ENCODE measurements at regions not wholly inside any gene's neighbourhood (a gene's known extent, or its start where the extent isn't known, plus 50 kb on each side); places are given as distances from the start of the nearest gene placed in this dataset.
A peak's percentile ranks its signal among the peaks of the same experiment; 100 is the strongest.

- peak; percentile 41; the same call in 1 of the 2 replicates for TF ChIP-seq ZNF423 (tag by site-specific recombination; IDR thresholded peaks at IDR 0.05)
- TF ChIP-seq ZNF169 (tag by site-specific recombination; IDR thresholded peaks at IDR 0.05), result no peak
- no peak for TF ChIP-seq ZNF148 (tag by site-specific recombination; IDR thresholded peaks at IDR 0.05; ENCODE audit: borderline replicate concordance)
- TF ChIP-seq ZNF202 (tag by site-specific recombination; IDR thresholded peaks at IDR 0.05; ENCODE audit: borderline replicate concordance), result no peak
- TF ChIP-seq ZIC2 (tag by site-specific recombination; IDR thresholded peaks at IDR 0.05), result peak; percentile 96
- TF ChIP-seq ZBTB26 (tag by site-specific recombination; optimal IDR thresholded peaks at IDR 0.05), result no peak
- peak; percentile 43; the same call in 1 of the 2 replicates for TF ChIP-seq OSR2 (tag by site-specific recombination; IDR thresholded peaks at IDR 0.05)
- TF ChIP-seq ZNF398 (tag by site-specific recombination; IDR thresholded peaks at IDR 0.05), result peak; percentile 66
- no peak for TF ChIP-seq ZNF121 (tag by site-specific recombination; IDR thresholded peaks at IDR 0.05)
- no peak for TF ChIP-seq ZNF211 (tag by site-specific recombination; IDR thresholded peaks at IDR 0.05; ENCODE audit: low read depth)
- TF ChIP-seq PRDM6 (tag by site-specific recombination; IDR thresholded peaks at IDR 0.05), result peak; percentile 92
- TF ChIP-seq ZNF677 (tag by site-specific recombination; IDR thresholded peaks at IDR 0.05), result no peak
- no peak for TF ChIP-seq BCL11A (tag by site-specific recombination; IDR thresholded peaks at IDR 0.05; ENCODE audit: low read depth)
- 0 out of 2 replicates have a peak, but pooled peaks have one; percentile 17 for TF ChIP-seq ZEB2 (tag by site-specific recombination; IDR thresholded peaks at IDR 0.05)
- TF ChIP-seq ZXDB (tag by site-specific recombination; IDR thresholded peaks at IDR 0.05), result 0 out of 2 replicates have a peak, but pooled peaks have one; percentile 23
- peak; percentile 55 for TF ChIP-seq ZFHX2 (tag by site-specific recombination; conservative IDR thresholded peaks at IDR 0.05)
- TF ChIP-seq ZNF133 (tag by site-specific recombination; IDR thresholded peaks at IDR 0.05), result no peak
- no peak for TF ChIP-seq ZNF175 (tag by site-specific recombination; IDR thresholded peaks at IDR 0.05)
- TF ChIP-seq ZBTB48 (tag by site-specific recombination; IDR thresholded peaks at IDR 0.05), result peak; percentile 52; the same call in 1 of the 2 replicates
- TF ChIP-seq ZFP41 (tag by site-specific recombination; IDR thresholded peaks at IDR 0.05; ENCODE audit: borderline replicate concordance), result no peak
- TF ChIP-seq GLIS1 (tag by site-specific recombination; IDR thresholded peaks at IDR 0.05), result peak; percentile 90
- TF ChIP-seq SCRT2 (tag by site-specific recombination; IDR thresholded peaks at IDR 0.05), result peak; percentile 92
Observed at GRCh38 chr14:51507906-51508511, 143.7 kb upstream of the FRMD6 start (continued).
